SK-N-SH treated with all-trans-retinoic acid at 6 μM for 48 hours (cell line): ENCODE measurements at regions not wholly inside any gene's neighbourhood (a gene's known extent, or its start where the extent isn't known, plus 50 kb on each side); places are given as distances from the start of the nearest gene placed in this dataset.

Experiments used
- ATAC-seq: fragments of 200-7000 bp; cut with Tn5 transposase; 3 replicates; pipeline ENCODE4 v1.9.1; 2020; ENCODE audit warnings: mild to moderate bottlenecking, moderate library complexity
- ARNTL ChIP-seq: fragments of 450-650 bp; formaldehyde crosslinking; IDR thresholded peaks from 2 replicates; pipeline ENCODE4 v1.5.0; 2020; ENCODE audit warnings: low read depth, mild to moderate bottlenecking, moderate library complexity, borderline replicate concordance
- BACH2 ChIP-seq: fragments of 250-450 bp; sonication (Bioruptor Pico); IDR thresholded peaks from 2 replicates; pipeline ENCODE4 v1.9.0; 2021; ENCODE audit warnings: mild to moderate bottlenecking, borderline replicate concordance
- CREB5 ChIP-seq: fragments of 250-450 bp; sonication (Bioruptor Pico); IDR thresholded peaks from 2 replicates; pipeline ENCODE4 v1.5.1; 2020; ENCODE audit warnings: low read depth, mild to moderate bottlenecking, moderate library complexity
- CSDC2 ChIP-seq: fragments of 250-450 bp; sonication (Bioruptor Pico); IDR thresholded peaks from 2 replicates; pipeline ENCODE4 v1.5.0; 2020; ENCODE audit warnings: mild to moderate bottlenecking, moderate library complexity
- CSRNP3 ChIP-seq: fragments of 250-450 bp; sonication (Bioruptor Pico); IDR thresholded peaks from 2 replicates; pipeline ENCODE4 v1.5.1; 2021; ENCODE audit warnings: mild to moderate bottlenecking, moderate library complexity
- ESRRG ChIP-seq: fragments of 250-450 bp; sonication (Bioruptor Pico); IDR thresholded peaks from 2 replicates; pipeline ENCODE4 v1.6.1; 2021; ENCODE audit warnings: mild to moderate bottlenecking
- GLIS3 ChIP-seq: fragments of 250-450 bp; sonication (Bioruptor Pico); IDR thresholded peaks from 2 replicates; pipeline ENCODE4 v1.5.0; 2020; ENCODE audit warnings: mild to moderate bottlenecking, moderate library complexity
- ISL1 ChIP-seq: fragments of 250-450 bp; sonication (Bioruptor Pico); IDR thresholded peaks from 2 replicates; pipeline ENCODE4 v2.1.2; 2022; ENCODE audit warnings: mild to moderate bottlenecking, moderate library complexity
- OSR1 ChIP-seq: fragments of 250-450 bp; sonication (Bioruptor Pico); IDR thresholded peaks from 2 replicates; pipeline ENCODE4 v1.8.0; 2022; ENCODE audit warnings: moderate library complexity, mild to moderate bottlenecking, inconsistent platforms
- POU6F1 ChIP-seq: fragments of 250-450 bp; sonication (Bioruptor Pico); IDR thresholded peaks from 2 replicates; pipeline ENCODE4 v1.8.0; 2021; ENCODE audit warnings: low read depth, mild to moderate bottlenecking, moderate library complexity, borderline replicate concordance
- PPARA ChIP-seq: fragments of 250-450 bp; sonication (Bioruptor Pico); IDR thresholded peaks from 2 replicates; pipeline ENCODE4 v1.5.0; 2020; ENCODE audit warnings: mild to moderate bottlenecking, borderline replicate concordance
- RARB ChIP-seq: fragments of 250-450 bp; sonication (Bioruptor Pico); IDR thresholded peaks from 2 replicates; pipeline ENCODE4 v1.8.0; 2021; ENCODE audit warnings: mild to moderate bottlenecking, moderate library complexity
- SNAI2 ChIP-seq: fragments of 250-450 bp; sonication (Bioruptor Pico); IDR thresholded peaks from 2 replicates; pipeline ENCODE4 v1.5.0; 2020; ENCODE audit warnings: mild to moderate bottlenecking, moderate library complexity
- TCF4 ChIP-seq: fragments of 250-450 bp; sonication (Bioruptor Pico); IDR thresholded peaks from 2 replicates; pipeline ENCODE4 v1.8.0; 2021; ENCODE audit warnings: mild to moderate bottlenecking, moderate library complexity, borderline replicate concordance
- TOX ChIP-seq: fragments of 250-450 bp; sonication (Bioruptor Pico); IDR thresholded peaks from 2 replicates; pipeline ENCODE4 v1.8.0; 2021; ENCODE audit warnings: mild to moderate bottlenecking, moderate library complexity, borderline replicate concordance
- TSHZ2 ChIP-seq: fragments of 250-450 bp; sonication (Bioruptor Pico); IDR thresholded peaks from 2 replicates; pipeline ENCODE4 v1.5.0; 2020; ENCODE audit warnings: mild to moderate bottlenecking, moderate library complexity
- ZC3H10 ChIP-seq: fragments of 250-450 bp; sonication (Bioruptor Pico); IDR thresholded peaks from 2 replicates; pipeline ENCODE4 v1.5.1; 2021; ENCODE audit warnings: mild to moderate bottlenecking, moderate library complexity
- ZFP3 ChIP-seq: fragments of 250-450 bp; sonication (Bioruptor Pico); IDR thresholded peaks from 2 replicates; pipeline ENCODE4 v1.5.0; 2020; ENCODE audit warnings: mild to moderate bottlenecking, moderate library complexity
- ZNF565 ChIP-seq: fragments of 450-650 bp; formaldehyde crosslinking; conservative IDR thresholded peaks from 2 replicates; pipeline ENCODE4 v1.5.0; 2020; ENCODE audit warnings: low read depth, mild to moderate bottlenecking, moderate library complexity
- ZNF8 ChIP-seq: fragments of 450-650 bp; formaldehyde crosslinking; IDR thresholded peaks from 2 replicates; pipeline ENCODE4 v1.5.0; 2020; ENCODE audit warnings: mild to moderate bottlenecking, moderate library complexity

GRCh38 chr13:39862900-39863299, 207.4 kb downstream of the COG6 start:
- no peak for ATAC-seq

GRCh38 chr13:39864221-39864620, 208.8 kb downstream of the COG6 start:
- no peak for ATAC-seq
- TF ChIP-seq ISL1 (CRISPR knock-in tag), result no peak
- no peak for TF ChIP-seq OSR1 (CRISPR knock-in tag)
- TF ChIP-seq CSRNP3 (CRISPR knock-in tag), result no peak
- no peak for TF ChIP-seq ZFP3 (CRISPR knock-in tag)
- no peak for TF ChIP-seq ZNF565
- no peak for TF ChIP-seq CREB5 (CRISPR knock-in tag)
- no peak for TF ChIP-seq ESRRG (CRISPR knock-in tag)
- no peak for TF ChIP-seq TOX (CRISPR knock-in tag)
- TF ChIP-seq SNAI2 (CRISPR knock-in tag), result no peak
- no peak for TF ChIP-seq TCF4 (CRISPR knock-in tag)
- TF ChIP-seq ZNF8, result no peak
- no peak for TF ChIP-seq BACH2 (CRISPR knock-in tag)
- no peak for TF ChIP-seq GLIS3 (CRISPR knock-in tag)

More at GRCh38 chr13:39862900-39863299, 207.4 kb downstream of the COG6 start:
- TF ChIP-seq RARB (no peak), ZNF8 (no peak), ZNF565 (no peak), ARNTL (no peak), GLIS3 (CRISPR knock-in tag) (no peak), TCF4 (CRISPR knock-in tag) (no peak), ISL1 (CRISPR knock-in tag) (no peak), OSR1 (CRISPR knock-in tag) (no peak), PPARA (no peak), CSRNP3 (CRISPR knock-in tag) (no peak), CSDC2 (CRISPR knock-in tag) (no peak), SNAI2 (CRISPR knock-in tag) (no peak), TSHZ2 (CRISPR knock-in tag) (no peak), CREB5 (CRISPR knock-in tag) (no peak), POU6F1 (CRISPR knock-in tag) (no peak), BACH2 (CRISPR knock-in tag) (no peak), TOX (CRISPR knock-in tag) (no peak), ESRRG (CRISPR knock-in tag) (no peak), ZC3H10 (CRISPR knock-in tag) (no peak)
